Esophagus muscularis mucosa (tissue), 3 donors: ENCODE measurements at regions not wholly inside any gene's neighbourhood (a gene's known extent, or its start where the extent isn't known, plus 50 kb on each side); places are given as distances from the start of the nearest gene placed in this dataset.

Experiments
- POLR2A ChIP-seq: fragments of 450-650 bp; IDR thresholded peaks from one replicate; pipeline ENCODE4 v1.6.1; 2017; ENCODE audit warnings: antibody characterized with exemption, moderate library complexity, mild to moderate bottlenecking, low read depth
- POLR2AphosphoS5 ChIP-seq, 2 donors: sonication (generic); formaldehyde crosslinking; IDR thresholded peaks; one replicate each; pipeline ENCODE4 v1.6.1; 2017; ENCODE audit warnings: antibody characterized with exemption in 2 of 2
- TF ChIP-seq, protein P1 (sequence below), 3 experiments: fragments of 200-600 bp in 2 of 3; fragments of 450-650 bp in 1 of 3; sonication (generic) in 2 of 3; IDR thresholded peaks; one replicate each; pipeline ENCODE4 v1.5.1; 2017 to 2019; ENCODE audit warnings: antibody characterized with exemption in 3 of 3, mild to moderate bottlenecking in 2 of 3, moderate library complexity in 1 of 3

DNA sequence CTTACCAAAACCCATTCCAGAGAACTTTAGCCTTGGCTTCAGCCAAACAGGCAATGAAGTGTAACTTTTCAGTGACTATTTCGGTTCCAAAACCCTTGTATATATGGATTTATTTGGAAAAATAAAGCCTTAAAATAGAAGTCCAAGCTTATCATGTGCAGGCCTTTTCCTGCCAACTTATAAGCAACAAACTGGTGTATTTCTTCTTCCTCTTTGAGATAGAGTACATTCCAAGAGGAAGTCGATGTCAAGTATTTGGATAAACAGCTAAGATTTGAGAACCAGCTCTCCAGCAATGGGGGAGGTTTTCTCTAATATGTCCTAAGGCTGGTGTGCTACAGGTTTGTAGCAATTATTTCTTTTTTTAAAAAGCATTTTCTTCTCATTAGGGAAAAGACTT is 407.8 kb downstream of the DUSP10 start:
- TF ChIP-seq POLR2A = no peak
- TF ChIP-seq, protein P1, sequence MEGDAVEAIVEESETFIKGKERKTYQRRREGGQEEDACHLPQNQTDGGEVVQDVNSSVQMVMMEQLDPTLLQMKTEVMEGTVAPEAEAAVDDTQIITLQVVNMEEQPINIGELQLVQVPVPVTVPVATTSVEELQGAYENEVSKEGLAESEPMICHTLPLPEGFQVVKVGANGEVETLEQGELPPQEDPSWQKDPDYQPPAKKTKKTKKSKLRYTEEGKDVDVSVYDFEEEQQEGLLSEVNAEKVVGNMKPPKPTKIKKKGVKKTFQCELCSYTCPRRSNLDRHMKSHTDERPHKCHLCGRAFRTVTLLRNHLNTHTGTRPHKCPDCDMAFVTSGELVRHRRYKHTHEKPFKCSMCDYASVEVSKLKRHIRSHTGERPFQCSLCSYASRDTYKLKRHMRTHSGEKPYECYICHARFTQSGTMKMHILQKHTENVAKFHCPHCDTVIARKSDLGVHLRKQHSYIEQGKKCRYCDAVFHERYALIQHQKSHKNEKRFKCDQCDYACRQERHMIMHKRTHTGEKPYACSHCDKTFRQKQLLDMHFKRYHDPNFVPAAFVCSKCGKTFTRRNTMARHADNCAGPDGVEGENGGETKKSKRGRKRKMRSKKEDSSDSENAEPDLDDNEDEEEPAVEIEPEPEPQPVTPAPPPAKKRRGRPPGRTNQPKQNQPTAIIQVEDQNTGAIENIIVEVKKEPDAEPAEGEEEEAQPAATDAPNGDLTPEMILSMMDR (IDR thresholded peaks at IDR 0.05) = no peak
- no peak for TF ChIP-seq POLR2AphosphoS5 (IDR thresholded peaks at IDR 0.05)
